ENCODE measurements at regions not wholly inside any gene's neighbourhood (a gene's known extent, or its start where the extent isn't known, plus 50 kb on each side); places are given as distances from the start of the nearest gene placed in this dataset.

DNA sequence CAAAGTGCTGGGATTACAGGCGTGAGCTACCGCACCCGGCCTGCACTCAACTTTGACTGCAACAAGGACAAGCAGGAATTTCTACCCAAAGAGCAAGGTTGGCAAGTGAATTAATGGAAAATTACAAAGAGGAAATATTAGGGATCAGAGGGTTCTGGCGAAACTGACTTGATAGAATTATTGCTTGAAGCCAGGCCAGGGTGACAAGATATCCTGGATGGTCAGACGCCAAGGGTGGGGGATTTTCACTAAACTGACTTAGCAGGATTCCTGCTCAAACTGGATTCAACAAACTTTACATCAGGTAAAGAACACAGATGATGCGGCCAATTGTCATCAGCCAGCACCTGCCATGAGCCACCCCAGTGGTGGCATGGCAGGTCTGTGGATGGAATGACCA is 603.6 kb upstream of the MGMT start:
- H3K4me2 ChIP-seq (ENCODE audit: low read length) = no peak overlapping the region
- peaks cover 13% of the 10 kb centered on the region for H3K9me3 ChIP-seq (replicated peaks; ENCODE audit: low read length)
- H3K9ac ChIP-seq (ENCODE audit: low read depth, low read length) = no peak overlapping the region
- H3K27me3 ChIP-seq (ENCODE audit: control insufficient read depth, insufficient read depth, low read length) = no peaks in the 10 kb centered on the region
- H3K36me3 ChIP-seq (ENCODE audit: insufficient read depth, low read length) = no peaks in the 10 kb centered on the region
- no peak overlapping the region for H3K4me3 ChIP-seq (ENCODE audit: low read length)
- no peaks in the 10 kb centered on the region for H3K4me1 ChIP-seq (ENCODE audit: control insufficient read depth, insufficient read depth, low read length)

DNA sequence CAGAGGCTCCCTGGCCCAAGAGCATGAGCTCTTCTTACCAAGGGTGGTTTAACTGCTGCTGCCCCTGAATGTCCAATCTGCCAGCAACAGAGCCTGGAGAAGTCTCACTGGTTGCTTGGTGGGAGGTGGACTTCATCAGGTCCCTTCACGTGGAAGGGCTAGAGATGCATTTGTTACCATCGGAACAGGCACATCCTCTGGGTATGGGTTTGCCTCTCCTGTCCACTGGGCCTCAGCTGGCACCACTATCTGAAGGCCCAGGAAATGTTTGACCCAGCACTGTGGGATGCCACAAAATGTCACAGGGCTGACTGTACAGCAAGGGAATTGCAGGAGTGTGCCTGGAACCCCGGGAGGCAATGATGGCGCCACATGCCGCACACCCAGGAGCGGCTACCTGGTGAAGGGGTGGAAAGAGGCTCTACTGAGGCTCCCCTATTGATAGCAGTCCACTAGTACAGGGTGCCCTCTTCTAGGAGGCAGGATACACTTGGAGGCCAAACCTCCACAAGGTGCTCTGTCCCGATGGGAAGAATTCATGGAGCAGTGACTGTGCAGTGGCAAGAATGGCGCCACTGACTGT is 603.1 kb upstream of the MGMT start:
- Histone ChIP-seq H3K9me3 (replicated peaks; ENCODE audit: low read length) (peaks cover 13% of the 10 kb centered on the region), H3K9ac (ENCODE audit: low read depth, low read length) (no peak overlapping the region), H3K4me1 (ENCODE audit: control insufficient read depth, insufficient read depth, low read length) (no peaks in the 10 kb centered on the region), H3K27me3 (ENCODE audit: control insufficient read depth, insufficient read depth, low read length) (no peaks in the 10 kb centered on the region), H3K4me2 (ENCODE audit: low read length) (no peak overlapping the region), H3K36me3 (ENCODE audit: insufficient read depth, low read length) (no peaks in the 10 kb centered on the region), H3K4me3 (ENCODE audit: low read length) (no peak overlapping the region)

DNA sequence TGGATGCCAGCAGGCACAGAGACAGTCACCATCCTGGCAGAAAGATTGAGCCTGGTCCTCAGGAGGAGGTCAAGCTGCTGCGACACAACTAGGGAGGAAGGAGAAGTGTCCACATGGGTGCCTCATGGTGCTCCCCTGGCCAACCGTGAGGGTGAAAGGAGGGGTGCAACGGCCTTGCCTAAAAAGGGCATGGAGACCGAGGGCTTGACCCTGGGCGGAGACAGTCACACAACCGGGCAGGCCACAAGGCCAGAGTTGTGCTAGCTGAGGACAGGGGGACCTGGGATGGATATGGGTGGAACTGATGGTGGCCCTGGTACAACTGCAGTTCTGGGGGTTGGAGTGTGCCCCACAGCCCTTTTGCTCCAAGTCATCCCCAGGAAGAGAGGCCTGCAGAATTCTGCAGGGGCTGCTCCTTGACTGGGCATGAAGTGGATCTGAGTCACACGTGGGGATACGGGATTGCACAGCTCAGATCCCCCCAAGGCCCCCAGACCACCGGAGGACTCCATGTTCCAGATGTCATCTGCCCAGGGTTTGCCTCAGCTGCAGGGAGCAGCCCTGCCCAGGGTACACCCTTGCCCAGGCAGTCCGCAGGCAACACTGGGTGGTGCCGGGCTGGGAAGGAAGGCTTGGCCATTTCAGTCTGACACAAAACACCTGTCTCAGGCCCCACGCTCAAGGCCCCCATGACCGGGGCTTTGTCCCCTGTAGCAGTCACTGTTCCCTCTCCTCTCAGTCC is 602.3 kb upstream of the MGMT start:
- Histone ChIP-seq H3K4me3 (ENCODE audit: low read length) (no peak overlapping the region), H3K9ac (ENCODE audit: low read depth, low read length) (no peak overlapping the region), H3K9me3 (replicated peaks; ENCODE audit: low read length) (peaks cover 11% of the 10 kb centered on the region), H3K4me2 (ENCODE audit: low read length) (no peak overlapping the region), H3K36me3 (ENCODE audit: insufficient read depth, low read length) (no peaks in the 10 kb centered on the region), H3K27me3 (ENCODE audit: control insufficient read depth, insufficient read depth, low read length) (no peaks in the 10 kb centered on the region), H3K4me1 (ENCODE audit: control insufficient read depth, insufficient read depth, low read length) (no peaks in the 10 kb centered on the region)

DNA sequence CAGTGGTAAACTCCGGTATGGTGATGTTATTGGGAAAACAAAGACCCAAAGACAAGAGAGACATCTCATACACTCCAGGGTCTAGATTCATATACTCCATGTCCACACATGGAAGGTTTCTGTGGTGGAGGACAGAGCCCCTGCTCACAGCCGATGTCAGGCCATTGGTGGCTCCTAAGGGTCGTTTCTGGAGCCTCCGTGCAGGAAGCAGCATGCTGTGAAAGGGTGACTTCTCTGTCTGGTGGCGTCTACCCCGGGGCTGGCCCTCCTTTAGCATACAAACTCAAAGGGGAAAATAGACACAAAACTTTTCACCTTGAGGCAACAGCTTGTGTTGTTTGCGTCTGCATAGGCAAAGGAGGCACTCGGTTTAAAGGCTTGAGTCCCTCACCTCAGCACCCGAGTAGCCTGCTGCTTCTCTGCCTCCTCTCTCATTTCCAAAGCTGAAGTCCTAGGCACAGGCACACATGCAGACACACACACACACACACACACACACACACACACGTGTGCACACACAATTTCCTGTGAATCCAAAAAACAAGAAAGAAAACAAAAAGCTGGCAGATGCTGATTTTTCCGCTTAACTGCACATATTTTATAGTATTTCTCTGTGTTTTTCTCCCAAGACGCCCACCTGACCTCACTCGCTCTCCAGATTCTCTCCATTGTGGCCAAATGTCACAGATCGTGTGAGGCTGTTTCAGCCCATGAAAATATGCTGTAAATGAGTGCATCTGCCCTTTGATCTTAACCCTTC is 601.4 kb upstream of the MGMT start:
- Histone ChIP-seq H3K4me3 (ENCODE audit: low read length) (no peak overlapping the region), H3K9ac (ENCODE audit: low read depth, low read length) (no peak overlapping the region), H3K4me2 (ENCODE audit: low read length) (no peak overlapping the region), H3K27me3 (ENCODE audit: control insufficient read depth, insufficient read depth, low read length) (no peaks in the 10 kb centered on the region), H3K9me3 (replicated peaks; ENCODE audit: low read length) (peaks cover 9% of the 10 kb centered on the region), H3K36me3 (ENCODE audit: insufficient read depth, low read length) (no peaks in the 10 kb centered on the region), H3K4me1 (ENCODE audit: control insufficient read depth, insufficient read depth, low read length) (no peaks in the 10 kb centered on the region)

DNA sequence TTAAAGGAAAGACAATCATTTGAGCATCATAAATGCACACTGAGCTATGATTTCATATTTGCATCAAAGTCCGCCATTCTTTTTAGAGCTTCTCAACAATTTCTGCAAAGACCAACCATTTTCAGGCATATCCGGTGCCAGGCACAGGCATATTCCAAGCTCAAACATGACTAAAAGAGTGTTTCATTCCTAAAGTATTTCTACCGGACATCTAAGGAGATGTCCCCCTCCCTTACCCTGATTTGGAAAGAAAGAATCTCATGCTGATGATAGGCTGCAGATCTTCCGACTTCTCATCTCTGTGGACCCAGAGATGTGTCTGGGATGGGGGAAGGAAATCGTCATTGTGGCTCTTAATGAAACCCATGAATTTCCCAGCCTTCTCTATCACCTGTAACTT is 600.5 kb upstream of the MGMT start:
- H3K4me2 ChIP-seq (ENCODE audit: low read length) = no peak overlapping the region
- H3K9me3 ChIP-seq (replicated peaks; ENCODE audit: low read length) = peaks cover 14% of the 10 kb centered on the region
- H3K4me1 ChIP-seq (ENCODE audit: control insufficient read depth, insufficient read depth, low read length) = no peaks in the 10 kb centered on the region
- no peaks in the 10 kb centered on the region for H3K36me3 ChIP-seq (ENCODE audit: insufficient read depth, low read length)
- no peak overlapping the region for H3K4me3 ChIP-seq (ENCODE audit: low read length)
- H3K9ac ChIP-seq (ENCODE audit: low read depth, low read length) = no peak overlapping the region
- no peaks in the 10 kb centered on the region for H3K27me3 ChIP-seq (ENCODE audit: control insufficient read depth, insufficient read depth, low read length)

DNA sequence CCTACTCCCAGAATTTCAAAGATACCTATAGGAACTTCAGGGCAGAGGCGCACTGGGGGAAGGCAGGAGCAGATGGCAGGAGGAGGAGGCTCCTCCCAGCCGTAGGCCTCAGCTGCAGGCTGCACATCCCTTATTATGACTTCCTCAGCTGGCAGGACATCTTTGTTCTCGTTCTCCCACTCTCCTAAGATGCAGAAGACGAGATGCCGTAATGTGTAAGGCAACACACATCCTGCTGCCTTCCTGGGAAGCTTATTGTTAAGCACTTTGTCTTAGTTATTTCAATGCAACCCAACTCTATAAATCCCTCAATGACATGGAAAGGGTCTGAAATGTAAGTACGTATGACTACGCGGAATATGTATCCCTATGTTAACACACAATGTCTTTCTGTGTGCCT is 599.8 kb upstream of the MGMT start:
- Histone ChIP-seq H3K27me3 (ENCODE audit: control insufficient read depth, insufficient read depth, low read length) (no peaks in the 10 kb centered on the region), H3K4me2 (ENCODE audit: low read length) (no peak overlapping the region), H3K4me3 (ENCODE audit: low read length) (no peak overlapping the region), H3K9ac (ENCODE audit: low read depth, low read length) (no peak overlapping the region), H3K4me1 (ENCODE audit: control insufficient read depth, insufficient read depth, low read length) (no peaks in the 10 kb centered on the region), H3K36me3 (ENCODE audit: insufficient read depth, low read length) (no peaks in the 10 kb centered on the region), H3K9me3 (replicated peaks; ENCODE audit: low read length) (peaks cover 19% of the 10 kb centered on the region)

DNA sequence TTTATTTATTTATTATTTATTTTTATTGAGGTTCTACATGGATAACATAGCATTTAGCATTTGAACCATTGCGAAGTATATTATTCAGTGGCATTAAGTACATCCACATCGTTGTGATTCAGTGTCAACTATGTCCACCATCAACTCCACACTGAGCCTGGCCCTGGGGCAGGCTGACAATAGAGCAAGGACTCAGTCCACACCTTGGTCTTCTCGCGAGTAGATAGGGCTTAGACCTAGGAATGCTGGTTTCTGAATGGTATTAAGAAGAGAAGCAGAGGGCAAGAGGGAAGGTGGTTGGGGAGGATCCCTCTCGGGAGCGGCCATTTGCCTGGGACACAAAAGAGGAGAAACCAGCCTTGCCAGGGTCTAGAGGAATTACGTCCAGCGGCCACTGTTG is 599.2 kb upstream of the MGMT start:
- Histone ChIP-seq H3K9me3 (replicated peaks; ENCODE audit: low read length) (peaks cover 17% of the 10 kb centered on the region), H3K4me3 (ENCODE audit: low read length) (no peak overlapping the region), H3K4me2 (ENCODE audit: low read length) (no peak overlapping the region), H3K4me1 (ENCODE audit: control insufficient read depth, insufficient read depth, low read length) (no peaks in the 10 kb centered on the region), H3K9ac (ENCODE audit: low read depth, low read length) (no peak overlapping the region), H3K27me3 (ENCODE audit: control insufficient read depth, insufficient read depth, low read length) (no peaks in the 10 kb centered on the region), H3K36me3 (ENCODE audit: insufficient read depth, low read length) (no peaks in the 10 kb centered on the region)

DNA sequence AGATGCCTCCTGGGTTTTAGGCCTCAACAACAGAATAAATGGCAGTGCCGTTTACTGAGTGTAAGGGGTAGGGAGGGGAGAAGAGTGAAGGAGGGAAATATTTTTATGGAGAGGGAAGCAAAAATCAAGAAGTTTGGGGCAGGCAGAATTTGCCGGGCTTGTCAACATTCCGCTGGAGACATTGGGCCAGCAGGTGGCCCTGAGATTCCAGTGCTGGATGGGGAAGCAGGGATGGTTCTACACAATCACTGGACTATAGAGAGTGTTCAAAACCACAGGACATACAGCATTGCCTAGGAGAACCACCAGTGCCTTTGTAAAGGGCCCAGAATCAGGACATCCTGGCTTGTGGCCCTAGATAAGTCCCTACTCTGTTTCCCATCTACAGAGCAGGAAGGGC is 598.6 kb upstream of the MGMT start:
- Histone ChIP-seq H3K27me3 (ENCODE audit: control insufficient read depth, insufficient read depth, low read length) (no peaks in the 10 kb centered on the region), H3K4me1 (ENCODE audit: control insufficient read depth, insufficient read depth, low read length) (no peaks in the 10 kb centered on the region), H3K4me2 (ENCODE audit: low read length) (no peak overlapping the region), H3K36me3 (ENCODE audit: insufficient read depth, low read length) (no peaks in the 10 kb centered on the region), H3K4me3 (ENCODE audit: low read length) (no peak overlapping the region), H3K9me3 (replicated peaks; ENCODE audit: low read length) (peaks cover 17% of the 10 kb centered on the region), H3K9ac (ENCODE audit: low read depth, low read length) (no peak overlapping the region)

DNA sequence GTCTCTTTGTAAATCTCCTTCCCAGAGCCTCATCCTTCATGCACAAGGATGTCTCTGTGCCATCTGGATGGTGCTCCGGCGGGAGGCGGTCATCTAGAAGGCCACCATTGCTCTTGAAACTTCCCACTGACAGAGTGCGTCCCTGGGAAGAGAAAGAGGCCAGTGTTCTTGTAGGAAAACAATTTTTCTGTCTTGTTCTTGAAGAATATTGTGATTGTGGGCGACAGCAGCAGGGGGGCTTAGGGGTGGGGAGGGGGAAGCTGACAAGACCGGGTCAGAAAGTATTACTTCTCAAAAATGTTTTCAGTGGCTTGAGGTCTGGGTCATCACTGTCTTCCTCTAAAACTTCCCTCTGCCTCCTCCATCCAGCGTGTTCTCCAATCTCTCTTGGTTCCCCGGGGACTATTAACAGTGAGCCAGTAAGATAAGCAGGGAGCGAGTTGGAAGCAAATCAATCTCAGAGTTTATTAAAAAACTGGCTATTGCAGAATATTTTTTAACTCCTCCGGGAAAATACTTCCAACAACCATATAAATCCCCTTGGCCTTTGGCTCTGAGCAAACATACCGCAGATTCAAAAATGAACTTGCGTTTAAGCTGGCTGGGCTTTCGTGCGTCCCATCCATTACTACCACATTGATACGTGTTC is 597.8 kb upstream of the MGMT start:
- H3K4me3 ChIP-seq (ENCODE audit: low read length) = no peak overlapping the region
- peaks cover 16% of the 10 kb centered on the region for H3K9me3 ChIP-seq (replicated peaks; ENCODE audit: low read length)
- no peak overlapping the region for H3K4me2 ChIP-seq (ENCODE audit: low read length)
- no peaks in the 10 kb centered on the region for H3K4me1 ChIP-seq (ENCODE audit: control insufficient read depth, insufficient read depth, low read length)
- no peak overlapping the region for H3K9ac ChIP-seq (ENCODE audit: low read depth, low read length)
- no peaks in the 10 kb centered on the region for H3K36me3 ChIP-seq (ENCODE audit: insufficient read depth, low read length)
- no peaks in the 10 kb centered on the region for H3K27me3 ChIP-seq (ENCODE audit: control insufficient read depth, insufficient read depth, low read length)

DNA sequence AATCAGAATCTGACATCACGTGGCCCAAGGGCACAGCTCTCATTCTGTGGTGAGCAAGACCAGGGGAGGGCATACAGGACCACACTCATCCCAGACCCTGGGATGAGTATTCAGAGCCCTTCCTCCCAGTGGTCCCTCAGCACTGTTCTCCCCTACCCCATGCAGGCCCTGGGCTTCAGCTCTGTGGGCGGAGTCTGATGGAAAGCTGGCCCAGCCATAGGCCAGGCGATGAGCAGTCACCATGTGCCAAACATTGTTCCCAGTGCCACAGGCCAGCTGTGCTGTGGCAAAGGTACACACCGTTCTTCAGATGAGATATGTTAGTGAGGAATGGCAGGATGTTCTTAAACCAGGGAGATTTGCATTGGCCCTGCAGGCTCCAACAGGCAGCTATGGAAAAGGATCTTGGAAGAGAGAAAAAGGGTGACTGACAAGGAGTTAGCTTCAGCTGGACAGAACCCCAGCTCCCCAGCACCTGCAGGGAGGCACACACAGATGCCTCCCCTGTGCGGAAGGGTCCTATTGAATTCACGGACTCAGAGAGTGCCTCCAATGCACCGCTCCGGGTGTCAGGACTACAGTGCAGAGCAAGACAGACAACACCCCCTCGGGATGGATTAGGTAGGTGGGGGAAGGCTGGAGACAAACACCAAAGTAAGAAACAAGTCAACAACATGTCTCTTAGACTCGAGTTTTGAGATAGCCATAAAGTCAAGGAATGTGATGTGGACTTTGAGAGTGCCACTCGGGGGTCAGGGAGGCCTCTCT is 596.0 kb upstream of the MGMT start:
- Histone ChIP-seq H3K4me3 (ENCODE audit: low read length) (no peak overlapping the region), H3K36me3 (ENCODE audit: insufficient read depth, low read length) (no peaks in the 10 kb centered on the region), H3K27me3 (ENCODE audit: control insufficient read depth, insufficient read depth, low read length) (no peaks in the 10 kb centered on the region), H3K9ac (ENCODE audit: low read depth, low read length) (no peak overlapping the region), H3K4me2 (ENCODE audit: low read length) (no peak overlapping the region), H3K9me3 (replicated peaks; ENCODE audit: low read length) (peaks cover 13% of the 10 kb centered on the region), H3K4me1 (ENCODE audit: control insufficient read depth, insufficient read depth, low read length) (no peaks in the 10 kb centered on the region)

DNA sequence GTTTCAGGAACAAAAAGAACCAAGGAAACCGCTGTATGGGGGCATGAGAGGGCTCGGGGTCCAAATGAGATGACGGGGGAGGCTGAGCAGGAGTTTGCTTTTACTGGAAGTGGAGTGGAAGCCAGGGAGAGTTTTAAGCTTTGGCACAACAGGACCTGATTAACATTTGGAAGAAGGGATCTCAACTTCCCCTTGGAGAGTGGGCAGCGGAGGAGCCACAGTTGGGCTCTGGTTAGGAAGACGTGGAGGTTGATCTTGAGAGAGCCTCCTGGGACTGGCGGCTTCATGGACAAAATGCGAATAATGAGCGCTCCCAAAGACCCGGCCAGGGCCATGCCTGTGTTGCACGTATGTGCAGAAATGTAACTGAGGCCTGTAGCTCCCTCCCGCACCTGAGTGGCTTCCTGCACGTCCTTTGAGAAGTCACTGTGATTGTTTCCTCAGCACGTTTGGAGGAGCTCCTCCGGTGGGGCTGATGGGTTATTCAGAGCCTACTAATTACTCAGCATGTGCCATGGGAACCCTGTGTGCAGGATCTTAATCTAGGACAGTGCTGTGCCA is 595.3 kb upstream of the MGMT start:
- H3K4me2 ChIP-seq (ENCODE audit: low read length) = no peak overlapping the region
- H3K27me3 ChIP-seq (ENCODE audit: control insufficient read depth, insufficient read depth, low read length) = no peaks in the 10 kb centered on the region
- no peaks in the 10 kb centered on the region for H3K4me1 ChIP-seq (ENCODE audit: control insufficient read depth, insufficient read depth, low read length)

More for the DNA sequence above, 595.3 kb upstream of the MGMT start:
- Histone ChIP-seq H3K9ac (ENCODE audit: low read depth, low read length) (no peak overlapping the region), H3K36me3 (ENCODE audit: insufficient read depth, low read length) (no peaks in the 10 kb centered on the region), H3K4me3 (ENCODE audit: low read length) (no peak overlapping the region), H3K9me3 (replicated peaks; ENCODE audit: low read length) (peaks cover 13% of the 10 kb centered on the region)
